PC-3 (cell line): ENCODE measurements at regions not wholly inside any gene's neighbourhood (a gene's known extent, or its start where the extent isn't known, plus 50 kb on each side); places are given as distances from the start of the nearest gene placed in this dataset.

Source experiments
- ATAC-seq: fragments of 200-7000 bp; cut with Tn5 transposase; 2 replicates; pipeline ENCODE4 v1.9.1; 2020; ENCODE audit warnings: mild to moderate bottlenecking, moderate library complexity
- BruUV-seq: library from RNA; stranded (reverse); fragments of 400-500 nt; replicated peaks from 2 replicates; lab custom pipeline; 2021; lab: Mats Ljungman, UMichigan
- CTCF ChIA-PET: fragments of 300-600 bp; sonication (Branson Sonifier 250); formaldehyde crosslinking; loops from one replicate; lab custom pipeline; 2022; ENCODE audit warnings: antibody characterized with exemption; lab: Charles Lee
- POLR2A ChIA-PET: fragments of 300-600 bp; sonication (Branson Sonifier 250); formaldehyde crosslinking; loops from one replicate; lab custom pipeline; 2022; ENCODE audit warnings: antibody characterized with exemption; ENCODE audit not compliant: unreplicated experiment; lab: Charles Lee
- DNase-seq: peaks from one replicate; pipeline ENCODE4 v3.0.0-alpha.2; 2015
- H2AFZ ChIP-seq: fragments of 300-600 bp; sonication (generic); 2 replicates; pipeline ENCODE4 v1.6.0; 2016; ENCODE audit warnings: antibody characterized with exemption, low read length
- H3F3A ChIP-seq: fragments of 300-600 bp; sonication (generic); one replicate; pipeline ENCODE4 v1.6.0; 2017; ENCODE audit warnings: antibody characterized with exemption, low read length, control low read depth, mild to moderate bottlenecking; ENCODE audit not compliant: unreplicated experiment
- H3K27ac ChIP-seq: fragments of 300-600 bp; sonication (generic); 2 replicates; pipeline ENCODE4 v1.5.1; 2016; ENCODE audit warnings: mild to moderate bottlenecking, low read length
- H3K27me3 ChIP-seq: fragments of 300-600 bp; sonication (generic); 2 replicates; pipeline ENCODE4 v1.6.1; 2016; ENCODE audit warnings: low read length, mixed read lengths
- H3K36me3 ChIP-seq: fragments of 300-600 bp; sonication (generic); 2 replicates; pipeline ENCODE4 v1.6.1; 2016; ENCODE audit warnings: low read depth, mixed run types, low read length, mixed read lengths
- H3K4me1 ChIP-seq: fragments of 300-600 bp; sonication (generic); 2 replicates; pipeline ENCODE4 v1.5.1; 2016; ENCODE audit warnings: low read length; ENCODE audit not compliant: insufficient read depth
- H3K4me2 ChIP-seq: fragments of 300-600 bp; sonication (generic); 2 replicates; pipeline ENCODE4 v1.6.0; 2016; ENCODE audit warnings: low read length
- H3K4me3 ChIP-seq: fragments of 300-600 bp; sonication (generic); 2 replicates; pipeline ENCODE4 v1.5.1; 2016; ENCODE audit warnings: mild to moderate bottlenecking, low read length, mixed read lengths
- H3K79me2 ChIP-seq: fragments of 300-600 bp; sonication (generic); 2 replicates; pipeline ENCODE4 v1.6.1; 2017; ENCODE audit warnings: low read length, mixed read lengths
- H3K9ac ChIP-seq: fragments of 300-600 bp; sonication (generic); 2 replicates; pipeline ENCODE4 v1.6.0; 2016; ENCODE audit warnings: mild to moderate bottlenecking, low read length
- H3K9me2 ChIP-seq: fragments of 300-600 bp; sonication (generic); replicated peaks from 2 replicates; pipeline ENCODE4 v1.6.1; 2016; ENCODE audit warnings: mixed run types, low read length, mixed read lengths
- H3K9me3 ChIP-seq: fragments of 300-600 bp; sonication (generic); 2 replicates; pipeline ENCODE4 v1.6.1; 2016; ENCODE audit warnings: low read length, mixed read lengths
- H4K20me1 ChIP-seq: fragments of 300-600 bp; sonication (generic); 2 replicates; pipeline ENCODE4 v1.6.1; 2016; ENCODE audit warnings: low read length, mixed read lengths
- CTCF ChIP-seq: fragments of 300-600 bp; sonication (generic); conservative IDR thresholded peaks from 2 replicates; pipeline ENCODE4 v1.5.1; 2017; ENCODE audit warnings: antibody characterized with exemption, low read depth, mild to moderate bottlenecking, low read length
- EZH2 ChIP-seq: fragments of 300-600 bp; sonication (generic); IDR thresholded peaks from one replicate; pipeline ENCODE4 v1.6.1; 2017; ENCODE audit warnings: antibody characterized with exemption, mild to moderate bottlenecking, low read length; ENCODE audit not compliant: unreplicated experiment
- EZH2phosphoT487 ChIP-seq: fragments of 300-600 bp; sonication (generic); IDR thresholded peaks from 2 replicates; pipeline ENCODE4 v1.6.1; 2018; ENCODE audit warnings: mild to moderate bottlenecking, antibody characterized with exemption, low read length, borderline replicate concordance
- intact Hi-C: fragments of 100-400 bp; cut with micrococcal nuclease; formaldehyde crosslinking; loops from 2 replicates; pipeline ENCODE4 v1.9.0; 2023

GRCh38 chr11:45083544-45084087, 62.8 kb upstream of the PRDM11 start:
- no TSS peak for BruUV-seq
- no peaks in the 10 kb centered on the region for H3K9me2 ChIP-seq
- H3K9ac ChIP-seq, result no peak overlapping the region
- H2AFZ ChIP-seq, result no peak overlapping the region
- no peaks in the 10 kb centered on the region for H3K36me3 ChIP-seq
- no peaks in the 10 kb centered on the region for H3K27me3 ChIP-seq
- no peak overlapping the region for H3K4me3 ChIP-seq
- 0 out of 2 replicates have a peak, but pooled peaks cover 5% of the 10 kb centered on the region for H3K4me1 ChIP-seq
- ChIA-PET CTCF (no interaction called here), POLR2A (no interaction called here)
- no peak overlapping the region for H3K27ac ChIP-seq
- no peaks in the 10 kb centered on the region for H3K79me2 ChIP-seq
- no peaks in the 10 kb centered on the region for H4K20me1 ChIP-seq
- no peak overlapping the region for H3K4me2 ChIP-seq
- H3K9me3 ChIP-seq, result no peaks in the 10 kb centered on the region
- DNase-seq, result peak; percentile 54
- TF ChIP-seq CTCF (peak; percentile 64), EZH2 (no peak)
- H3F3A ChIP-seq, result no peaks in the 10 kb centered on the region
- ATAC-seq, result peak; percentile 67
- intact Hi-C loops, result no loop called here

- ChIA-PET POLR2A (no interaction called here), CTCF (no interaction called here)
- Histone ChIP-seq H3K9ac (no peak overlapping the region), H3K9me2 (no peaks in the 10 kb centered on the region), H3F3A (no peaks in the 10 kb centered on the region), H3K36me3 (no peaks in the 10 kb centered on the region), H3K27ac (no peak overlapping the region), H2AFZ (no peak overlapping the region), H3K79me2 (no peaks in the 10 kb centered on the region), H3K9me3 (no peaks in the 10 kb centered on the region), H3K4me2 (no peak overlapping the region), H3K4me3 (no peak overlapping the region), H4K20me1 (no peaks in the 10 kb centered on the region), H3K4me1 (peaks cover 21% of the 10 kb centered on the region), H3K27me3 (no peaks in the 10 kb centered on the region)
- DNase-seq (no peak), ATAC-seq (no peak)
- intact Hi-C loops, result no loop called here
- TF ChIP-seq EZH2, result no peak
- TF ChIP-seq EZH2phosphoT487, result no peak
- no peak for TF ChIP-seq CTCF
- BruUV-seq, result no TSS peak
Measured at GRCh38 chr11:45085646-45086501, 60.6 kb upstream of the PRDM11 start.

GRCh38 chr11:45086526-45086925, 59.9 kb upstream of the PRDM11 start:
- ChIA-PET POLR2A (no interaction called here), CTCF (no interaction called here)
- Histone ChIP-seq H3K9ac (no peak overlapping the region), H3K36me3 (no peaks in the 10 kb centered on the region), H3K4me1 (peaks cover 21% of the 10 kb centered on the region), H3K9me2 (no peaks in the 10 kb centered on the region), H2AFZ (no peak overlapping the region), H3K27ac (no peak overlapping the region), H3K4me2 (no peak overlapping the region), H4K20me1 (no peaks in the 10 kb centered on the region), H3F3A (no peaks in the 10 kb centered on the region), H3K9me3 (no peaks in the 10 kb centered on the region), H3K4me3 (no peak overlapping the region), H3K27me3 (no peaks in the 10 kb centered on the region), H3K79me2 (no peaks in the 10 kb centered on the region)
- no peak for ATAC-seq
- BruUV-seq, result no TSS peak
- no peak for DNase-seq
- TF ChIP-seq EZH2phosphoT487 (no peak), EZH2 (no peak), CTCF (no peak)
- intact Hi-C loops, result no loop called here
